PFSK-1 (cell line): ENCODE measurements at regions not wholly inside any gene's neighbourhood (a gene's known extent, or its start where the extent isn't known, plus 50 kb on each side); places are given as distances from the start of the nearest gene placed in this dataset.

Experiments used
- TAF1 ChIP-seq: IDR thresholded peaks from 2 replicates; pipeline ENCODE4 v1.6.1; 2012; ENCODE audit warnings: low read length, control low read depth, borderline replicate concordance; ENCODE audit not compliant: insufficient read depth
- TF ChIP-seq, protein P1 (sequence below), 2 experiments: IDR thresholded peaks; 2 replicates each; pipeline versions ENCODE4 v1.6.1 to v1.8.0; 2011 to 2012; ENCODE audit warnings: low read depth in 2 of 2, low read length in 2 of 2, control low read depth in 1 of 2, inconsistent platforms in 1 of 2, mild to moderate bottlenecking in 1 of 2, moderate library complexity in 1 of 2; ENCODE audit not compliant: insufficient read depth in 1 of 2

DNA sequence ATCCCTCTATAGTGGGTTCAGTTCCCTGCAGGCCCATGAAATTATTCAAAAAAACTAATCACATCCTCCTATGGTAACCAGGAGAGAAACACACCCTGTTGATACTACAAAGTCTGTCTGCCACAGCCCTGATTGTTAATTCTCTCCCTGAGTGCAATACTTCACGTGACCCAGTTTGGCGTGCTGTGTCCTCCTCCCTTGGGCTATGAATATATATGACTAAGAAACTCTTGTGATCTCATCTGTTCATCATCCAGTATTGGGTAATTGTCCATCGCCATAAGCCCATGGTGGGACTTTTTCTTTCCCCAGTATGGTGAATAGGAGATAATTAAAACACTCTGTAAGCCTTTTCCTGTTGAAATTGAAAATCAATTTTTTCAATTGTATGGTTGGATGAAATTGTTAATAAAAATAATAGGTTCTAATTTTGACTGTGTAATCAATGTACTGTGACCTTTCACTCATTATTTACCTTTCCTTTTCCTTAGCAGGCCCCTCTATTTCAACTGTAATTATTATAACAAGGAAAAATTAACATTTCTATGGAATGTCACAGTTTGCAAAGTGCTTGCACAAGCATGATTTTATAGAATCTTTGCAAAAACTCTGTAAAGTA is 1822.6 kb downstream of the SUCLG1 start:
- TF ChIP-seq TAF1 = no peak
- TF ChIP-seq, protein P1, sequence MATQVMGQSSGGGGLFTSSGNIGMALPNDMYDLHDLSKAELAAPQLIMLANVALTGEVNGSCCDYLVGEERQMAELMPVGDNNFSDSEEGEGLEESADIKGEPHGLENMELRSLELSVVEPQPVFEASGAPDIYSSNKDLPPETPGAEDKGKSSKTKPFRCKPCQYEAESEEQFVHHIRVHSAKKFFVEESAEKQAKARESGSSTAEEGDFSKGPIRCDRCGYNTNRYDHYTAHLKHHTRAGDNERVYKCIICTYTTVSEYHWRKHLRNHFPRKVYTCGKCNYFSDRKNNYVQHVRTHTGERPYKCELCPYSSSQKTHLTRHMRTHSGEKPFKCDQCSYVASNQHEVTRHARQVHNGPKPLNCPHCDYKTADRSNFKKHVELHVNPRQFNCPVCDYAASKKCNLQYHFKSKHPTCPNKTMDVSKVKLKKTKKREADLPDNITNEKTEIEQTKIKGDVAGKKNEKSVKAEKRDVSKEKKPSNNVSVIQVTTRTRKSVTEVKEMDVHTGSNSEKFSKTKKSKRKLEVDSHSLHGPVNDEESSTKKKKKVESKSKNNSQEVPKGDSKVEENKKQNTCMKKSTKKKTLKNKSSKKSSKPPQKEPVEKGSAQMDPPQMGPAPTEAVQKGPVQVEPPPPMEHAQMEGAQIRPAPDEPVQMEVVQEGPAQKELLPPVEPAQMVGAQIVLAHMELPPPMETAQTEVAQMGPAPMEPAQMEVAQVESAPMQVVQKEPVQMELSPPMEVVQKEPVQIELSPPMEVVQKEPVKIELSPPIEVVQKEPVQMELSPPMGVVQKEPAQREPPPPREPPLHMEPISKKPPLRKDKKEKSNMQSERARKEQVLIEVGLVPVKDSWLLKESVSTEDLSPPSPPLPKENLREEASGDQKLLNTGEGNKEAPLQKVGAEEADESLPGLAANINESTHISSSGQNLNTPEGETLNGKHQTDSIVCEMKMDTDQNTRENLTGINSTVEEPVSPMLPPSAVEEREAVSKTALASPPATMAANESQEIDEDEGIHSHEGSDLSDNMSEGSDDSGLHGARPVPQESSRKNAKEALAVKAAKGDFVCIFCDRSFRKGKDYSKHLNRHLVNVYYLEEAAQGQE (IDR thresholded peaks at IDR 0.05; ENCODE audit: insufficient read depth in 1 of 2, low read depth in 2 of 2, low read length in 2 of 2) = no peak
